OCI-LY1 (cell line): ENCODE measurements at regions not wholly inside any gene's neighbourhood (a gene's known extent, or its start where the extent isn't known, plus 50 kb on each side); places are given as distances from the start of the nearest gene placed in this dataset.

Experiments
- H2AFZ ChIP-seq: fragments of 200-600 bp; sonication (generic), shearing (Covaris generic); 2 replicates; pipeline ENCODE4 v1.6.0; 2014; ENCODE audit warnings: antibody characterized with exemption, mild to moderate bottlenecking, low read length
- H3F3A ChIP-seq: fragments of 200-600 bp; sonication (generic), shearing (Covaris generic); 2 replicates; pipeline ENCODE4 v1.6.0; 2014; ENCODE audit warnings: mild to moderate bottlenecking, antibody characterized with exemption, low read length, moderate library complexity; ENCODE audit not compliant: insufficient read depth
- H3K27ac ChIP-seq: fragments of 200-600 bp; sonication (generic); 2 replicates; pipeline ENCODE4 v1.5.1; 2014; ENCODE audit warnings: low read length, mixed run types, mild to moderate bottlenecking, low read depth; ENCODE audit not compliant: poor library complexity, severe bottlenecking
- H3K27me3 ChIP-seq: fragments of 200-600 bp; sonication (generic); 2 replicates; pipeline ENCODE4 v1.6.0; 2014; ENCODE audit warnings: antibody characterized with exemption, mild to moderate bottlenecking, low read length, moderate library complexity; ENCODE audit not compliant: insufficient read depth
- H3K36me3 ChIP-seq: fragments of 200-600 bp; sonication (generic); 2 replicates; pipeline ENCODE4 v1.6.1; 2014; ENCODE audit warnings: mild to moderate bottlenecking, antibody characterized with exemption, low read length, moderate library complexity, mixed read lengths; ENCODE audit not compliant: insufficient read depth
- H3K4me1 ChIP-seq: fragments of 200-600 bp; sonication (generic); 2 replicates; pipeline ENCODE4 v1.5.1; 2014; ENCODE audit warnings: mild to moderate bottlenecking, low read length, moderate library complexity; ENCODE audit not compliant: insufficient read depth, severe bottlenecking
- H3K4me2 ChIP-seq: fragments of 200-600 bp; sonication (generic), shearing (Covaris generic); 2 replicates; pipeline ENCODE4 v1.6.1; 2014; ENCODE audit warnings: low read length
- H3K4me3 ChIP-seq: fragments of 200-600 bp; sonication (generic); 2 replicates; pipeline ENCODE4 v1.5.1; 2014; ENCODE audit warnings: low read length, low read depth, mild to moderate bottlenecking, mixed read lengths; ENCODE audit not compliant: poor library complexity, severe bottlenecking
- H3K79me2 ChIP-seq: fragments of 200-600 bp; shearing (Covaris generic); 2 replicates; pipeline ENCODE4 v1.6.1; 2016; ENCODE audit warnings: mixed run types, low read length, mixed read lengths; ENCODE audit not compliant: insufficient read depth
- H3K9ac ChIP-seq: fragments of 200-600 bp; sonication (generic), shearing (Covaris generic); 2 replicates; pipeline ENCODE4 v1.6.1; 2014; ENCODE audit warnings: mild to moderate bottlenecking, low read length, mixed read lengths
- H3K9me2 ChIP-seq: fragments of 200-600 bp; sonication (generic), shearing (Covaris generic); 2 replicates; pipeline ENCODE4 v1.6.1; 2014; ENCODE audit warnings: low read depth, mild to moderate bottlenecking, low read length, mixed read lengths
- H3K9me3 ChIP-seq: fragments of 200-600 bp; shearing (Covaris generic); 2 replicates; pipeline ENCODE4 v1.6.1; 2014; ENCODE audit warnings: low read length, mixed read lengths
- H4K20me1 ChIP-seq: fragments of 200-600 bp; sonication (generic), shearing (Covaris generic); 2 replicates; pipeline ENCODE4 v1.6.0; 2016; ENCODE audit warnings: mild to moderate bottlenecking, low read length; ENCODE audit not compliant: insufficient read depth
- EZH2 ChIP-seq: fragments of 200-600 bp; sonication (generic), shearing (Covaris generic); IDR thresholded peaks from 2 replicates; pipeline ENCODE4 v1.8.0; 2017; ENCODE audit warnings: borderline replicate concordance, mixed run types, mild to moderate bottlenecking, antibody characterized with exemption, low read length, moderate library complexity, mixed read lengths
- TF ChIP-seq, protein P1 (sequence below): fragments of 200-600 bp; sonication (generic), shearing (Covaris generic); IDR thresholded peaks from 2 replicates; pipeline ENCODE4 v1.5.1; 2017; ENCODE audit warnings: mild to moderate bottlenecking, antibody characterized with exemption, low read length, moderate library complexity, mixed read lengths

DNA sequence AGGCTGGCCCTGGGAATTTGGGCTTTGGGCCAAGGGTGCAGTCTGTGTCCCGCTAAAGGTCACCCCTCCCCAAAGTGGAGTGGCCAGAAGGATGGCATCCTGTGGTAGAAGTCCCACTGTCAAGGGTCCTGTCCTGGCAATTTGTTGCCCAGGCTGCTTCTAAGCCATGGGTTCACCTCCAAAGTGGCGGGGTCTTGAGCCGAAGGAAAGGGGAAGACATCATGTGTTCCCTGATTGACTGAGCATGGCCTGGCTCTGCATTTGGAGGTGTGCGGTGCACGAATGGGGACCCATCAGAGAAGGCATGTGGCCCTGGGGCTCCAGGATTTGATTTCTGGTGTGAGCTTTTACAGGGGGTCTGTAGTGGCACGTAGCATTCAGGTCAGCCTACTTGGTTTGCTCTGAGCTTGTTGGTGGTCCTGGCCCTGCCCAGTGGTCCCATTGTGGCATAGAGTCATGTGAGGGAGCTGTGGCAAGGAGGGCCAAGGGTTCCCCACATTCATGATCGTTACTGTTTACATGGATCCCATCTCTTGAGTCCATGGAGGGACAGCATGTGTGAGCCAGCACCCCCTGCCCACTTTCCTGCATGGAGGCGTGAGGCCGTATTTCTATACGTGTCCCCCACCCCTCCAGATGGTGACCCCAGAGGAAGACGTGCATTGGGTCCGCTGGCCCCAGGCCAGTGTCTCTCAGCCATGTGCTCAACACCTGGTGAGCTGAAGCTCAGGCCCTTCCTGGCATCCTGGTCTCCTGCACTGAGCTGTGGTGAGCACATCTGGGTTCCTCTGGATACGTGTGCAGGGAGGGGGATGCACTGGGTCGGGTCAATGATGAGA lies 225.1 kb downstream of the SNRPN start:
- no peaks in the 10 kb centered on the region for H3K9me3 ChIP-seq
- no peaks in the 10 kb centered on the region for H3K36me3 ChIP-seq
- no peaks in the 10 kb centered on the region for H4K20me1 ChIP-seq
- H3K9ac ChIP-seq, result no peak overlapping the region
- H3K4me1 ChIP-seq, result no peaks in the 10 kb centered on the region
- H3K4me3 ChIP-seq, result no peak overlapping the region
- no peak for TF ChIP-seq EZH2
- TF ChIP-seq, protein P1, sequence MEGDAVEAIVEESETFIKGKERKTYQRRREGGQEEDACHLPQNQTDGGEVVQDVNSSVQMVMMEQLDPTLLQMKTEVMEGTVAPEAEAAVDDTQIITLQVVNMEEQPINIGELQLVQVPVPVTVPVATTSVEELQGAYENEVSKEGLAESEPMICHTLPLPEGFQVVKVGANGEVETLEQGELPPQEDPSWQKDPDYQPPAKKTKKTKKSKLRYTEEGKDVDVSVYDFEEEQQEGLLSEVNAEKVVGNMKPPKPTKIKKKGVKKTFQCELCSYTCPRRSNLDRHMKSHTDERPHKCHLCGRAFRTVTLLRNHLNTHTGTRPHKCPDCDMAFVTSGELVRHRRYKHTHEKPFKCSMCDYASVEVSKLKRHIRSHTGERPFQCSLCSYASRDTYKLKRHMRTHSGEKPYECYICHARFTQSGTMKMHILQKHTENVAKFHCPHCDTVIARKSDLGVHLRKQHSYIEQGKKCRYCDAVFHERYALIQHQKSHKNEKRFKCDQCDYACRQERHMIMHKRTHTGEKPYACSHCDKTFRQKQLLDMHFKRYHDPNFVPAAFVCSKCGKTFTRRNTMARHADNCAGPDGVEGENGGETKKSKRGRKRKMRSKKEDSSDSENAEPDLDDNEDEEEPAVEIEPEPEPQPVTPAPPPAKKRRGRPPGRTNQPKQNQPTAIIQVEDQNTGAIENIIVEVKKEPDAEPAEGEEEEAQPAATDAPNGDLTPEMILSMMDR, result no peak
- H2AFZ ChIP-seq, result no peak overlapping the region
- H3F3A ChIP-seq, result no peaks in the 10 kb centered on the region
- no peaks in the 10 kb centered on the region for H3K79me2 ChIP-seq
- no peak overlapping the region for H3K4me2 ChIP-seq
- H3K9me2 ChIP-seq, result no peaks in the 10 kb centered on the region
- no peaks in the 10 kb centered on the region for H3K27me3 ChIP-seq
- no peak overlapping the region for H3K27ac ChIP-seq

DNA sequence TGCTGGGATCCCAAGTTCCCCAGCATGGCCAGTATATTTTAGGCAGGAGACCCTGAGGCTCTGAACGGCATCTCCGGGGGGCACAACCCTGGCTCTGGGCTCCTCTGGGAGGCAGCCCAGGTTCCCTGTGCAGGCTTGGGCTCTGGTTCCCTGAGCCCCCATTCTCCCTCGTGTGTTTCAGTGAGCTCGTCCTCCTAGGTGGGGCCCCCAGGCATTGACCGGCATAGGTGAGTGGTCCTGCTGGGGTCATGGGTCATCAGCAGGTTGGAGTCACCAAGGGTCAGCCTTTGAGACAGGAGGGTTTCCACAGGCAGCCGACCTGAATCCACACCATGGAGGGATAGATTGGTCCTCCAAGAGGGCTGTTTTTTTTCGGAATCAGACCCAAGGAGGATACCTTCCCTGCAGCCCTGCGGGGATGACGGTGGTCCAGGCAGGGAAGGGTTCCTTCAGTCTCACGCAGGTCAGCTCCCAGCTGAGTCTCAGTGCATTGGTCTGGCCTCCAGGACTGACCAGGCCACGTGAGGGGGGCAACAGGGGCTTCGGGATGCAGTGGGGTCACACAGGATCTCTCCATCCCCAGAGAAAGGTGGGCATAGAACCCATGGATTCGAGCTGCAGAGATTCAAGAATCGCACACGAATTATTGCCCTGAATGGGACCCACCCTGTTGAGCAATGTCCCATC lies 226.0 kb downstream of the SNRPN start:
- Histone ChIP-seq H3K9me3 (no peaks in the 10 kb centered on the region), H3K36me3 (no peaks in the 10 kb centered on the region), H2AFZ (no peak overlapping the region), H3K4me2 (no peak overlapping the region), H3K79me2 (no peaks in the 10 kb centered on the region), H3K27ac (no peak overlapping the region), H3K27me3 (no peaks in the 10 kb centered on the region), H3F3A (no peaks in the 10 kb centered on the region), H3K4me1 (no peaks in the 10 kb centered on the region), H4K20me1 (no peaks in the 10 kb centered on the region), H3K9me2 (no peaks in the 10 kb centered on the region), H3K4me3 (no peak overlapping the region), H3K9ac (no peak overlapping the region)
- TF ChIP-seq, protein P1, result no peak
- no peak for TF ChIP-seq EZH2

GRCh38 chr15:25181293-25182097 lies 226.7 kb downstream of the SNRPN start:
- no peaks in the 10 kb centered on the region for H4K20me1 ChIP-seq
- no peaks in the 10 kb centered on the region for H3K27me3 ChIP-seq
- H3K79me2 ChIP-seq, result no peaks in the 10 kb centered on the region
- H3K36me3 ChIP-seq, result no peaks in the 10 kb centered on the region
- no peaks in the 10 kb centered on the region for H3K4me1 ChIP-seq
- no peak overlapping the region for H3K4me3 ChIP-seq
- H3K27ac ChIP-seq, result no peak overlapping the region
- no peaks in the 10 kb centered on the region for H3K9me3 ChIP-seq
- H3K4me2 ChIP-seq, result no peak overlapping the region
- H3K9me2 ChIP-seq, result no peaks in the 10 kb centered on the region
- H3F3A ChIP-seq, result no peaks in the 10 kb centered on the region
- H2AFZ ChIP-seq, result no peak overlapping the region
- H3K9ac ChIP-seq, result no peak overlapping the region
- TF ChIP-seq, protein P1, result no peak
- TF ChIP-seq EZH2, result no peak
